Body of pancreas (tissue), 4 donors: ENCODE measurements at regions not wholly inside any gene's neighbourhood (a gene's known extent, or its start where the extent isn't known, plus 50 kb on each side); places are given as distances from the start of the nearest gene placed in this dataset.

ENCODE experiments used
- POLR2A ChIP-seq, 3 donors: fragments of 450-650 bp; IDR thresholded peaks; one replicate each; pipeline ENCODE4 v1.6.1; 2016; ENCODE audit warnings: antibody characterized with exemption in 3 of 3, mild to moderate bottlenecking in 2 of 3
- TF ChIP-seq, protein P1 (sequence below), 7 experiments: fragments of 450-650 bp in 4 of 7; fragments of 200-600 bp in 3 of 7; sonication (generic) in 3 of 7; IDR thresholded peaks; one replicate each; pipeline ENCODE4 v1.5.1; 2016 to 2019; ENCODE audit warnings: antibody characterized with exemption in 7 of 7

DNA sequence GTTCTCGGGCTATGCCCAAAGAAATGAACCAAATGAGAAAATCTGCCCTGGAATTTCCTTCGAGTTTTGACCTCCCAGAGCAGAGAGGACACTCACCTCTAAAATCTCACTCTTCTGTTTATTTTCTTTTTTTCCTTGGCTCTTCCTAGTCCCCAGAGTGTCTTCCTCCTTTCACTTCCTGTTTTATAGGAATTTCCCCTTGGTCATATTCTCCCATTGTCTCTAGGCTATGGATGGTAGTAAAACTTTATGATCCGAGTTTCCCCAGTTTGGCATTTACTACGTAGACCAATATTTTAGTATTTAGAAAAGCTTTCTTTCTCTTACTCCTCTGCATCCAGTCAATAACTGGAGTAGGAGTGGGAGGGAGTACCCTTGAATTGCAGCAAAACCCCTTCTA lies 354.5 kb upstream of the ZNF608 start:
- TF ChIP-seq, protein P1, sequence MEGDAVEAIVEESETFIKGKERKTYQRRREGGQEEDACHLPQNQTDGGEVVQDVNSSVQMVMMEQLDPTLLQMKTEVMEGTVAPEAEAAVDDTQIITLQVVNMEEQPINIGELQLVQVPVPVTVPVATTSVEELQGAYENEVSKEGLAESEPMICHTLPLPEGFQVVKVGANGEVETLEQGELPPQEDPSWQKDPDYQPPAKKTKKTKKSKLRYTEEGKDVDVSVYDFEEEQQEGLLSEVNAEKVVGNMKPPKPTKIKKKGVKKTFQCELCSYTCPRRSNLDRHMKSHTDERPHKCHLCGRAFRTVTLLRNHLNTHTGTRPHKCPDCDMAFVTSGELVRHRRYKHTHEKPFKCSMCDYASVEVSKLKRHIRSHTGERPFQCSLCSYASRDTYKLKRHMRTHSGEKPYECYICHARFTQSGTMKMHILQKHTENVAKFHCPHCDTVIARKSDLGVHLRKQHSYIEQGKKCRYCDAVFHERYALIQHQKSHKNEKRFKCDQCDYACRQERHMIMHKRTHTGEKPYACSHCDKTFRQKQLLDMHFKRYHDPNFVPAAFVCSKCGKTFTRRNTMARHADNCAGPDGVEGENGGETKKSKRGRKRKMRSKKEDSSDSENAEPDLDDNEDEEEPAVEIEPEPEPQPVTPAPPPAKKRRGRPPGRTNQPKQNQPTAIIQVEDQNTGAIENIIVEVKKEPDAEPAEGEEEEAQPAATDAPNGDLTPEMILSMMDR (IDR thresholded peaks at IDR 0.05), result no peak
- TF ChIP-seq POLR2A (IDR thresholded peaks at IDR 0.05), result no peak
